Common myeloid progenitor, CD34-positive (primary cell): ENCODE measurements at regions not wholly inside any gene's neighbourhood (a gene's known extent, or its start where the extent isn't known, plus 50 kb on each side); places are given as distances from the start of the nearest gene placed in this dataset.

Experiments
- CTCF ChIA-PET: fragments of 350-600 bp; sonication (Branson Sonifier 250); formaldehyde crosslinking; loops from one replicate; lab custom pipeline; 2021; ENCODE audit warnings: antibody characterized with exemption; lab: Charles Lee
- POLR2A ChIA-PET: fragments of 350-600 bp; sonication (Branson Sonifier 250); formaldehyde crosslinking; loops from one replicate; lab custom pipeline; 2021; ENCODE audit warnings: antibody characterized with exemption; lab: Charles Lee
- DNase-seq, 3 donors: peaks; one replicate each; pipeline versions ENCODE4 v3.0.0 to v3.0.0-alpha.2; 2013
- H3K27ac ChIP-seq, 2 experiments: 1 replicate in 1 of 2; 2 replicates in 1 of 2; pipeline ENCODE4 v1.7.0; 2013; ENCODE audit warnings: inconsistent platforms in 2 of 2, low read length in 2 of 2, mild to moderate bottlenecking in 2 of 2, low read depth in 1 of 2, moderate library complexity in 1 of 2; ENCODE audit not compliant: severe bottlenecking in 2 of 2, insufficient read depth in 1 of 2, poor library complexity in 1 of 2
- H3K27me3 ChIP-seq, 5 experiments: replicated peaks in 2 of 5; 1 replicate in 3 of 5; 2 replicates in 2 of 5; pipeline versions ENCODE4 v1.6.1 to v1.7.0; 2013; ENCODE audit warnings: low read length in 4 of 5, mild to moderate bottlenecking in 2 of 5, moderate library complexity in 2 of 5, inconsistent platforms in 1 of 5; ENCODE audit not compliant: insufficient read depth in 5 of 5, control insufficient read depth in 4 of 5
- H3K36me3 ChIP-seq, 4 experiments: 1 replicate in 2 of 4; 2 replicates in 2 of 4; pipeline versions ENCODE4 v1.6.1 to v1.7.0; 2013; ENCODE audit warnings: low read length in 3 of 4, control low read depth in 1 of 4, mild to moderate bottlenecking in 1 of 4; ENCODE audit not compliant: control insufficient read depth in 4 of 4, insufficient read depth in 4 of 4
- H3K4me1 ChIP-seq, 4 experiments: 1 replicate in 3 of 4; 2 replicates in 1 of 4; pipeline versions ENCODE4 v1.6.1 to v1.7.1; 2013; ENCODE audit warnings: low read length in 3 of 4, mild to moderate bottlenecking in 3 of 4, control low read depth in 1 of 4, inconsistent platforms in 1 of 4, moderate library complexity in 1 of 4; ENCODE audit not compliant: control insufficient read depth in 4 of 4, insufficient read depth in 4 of 4; ENCODE audit errors: control extremely low read depth in 1 of 4
- H3K4me3 ChIP-seq, 7 experiments: 1 replicate in 4 of 7; 2 replicates in 3 of 7; pipeline versions ENCODE4 v1.5.1 to v1.7.0; 2013; ENCODE audit warnings: mild to moderate bottlenecking in 7 of 7, low read length in 6 of 7, moderate library complexity in 6 of 7, inconsistent platforms in 2 of 7, low read depth in 2 of 7, control low read depth in 1 of 7; ENCODE audit not compliant: insufficient read depth in 4 of 7, control insufficient read depth in 1 of 7; ENCODE audit errors: extremely low read depth in 1 of 7
- H3K9me3 ChIP-seq, 5 experiments: 1 replicate in 4 of 5; 2 replicates in 1 of 5; pipeline versions ENCODE4 v1.6.1 to v1.7.1; 2013; ENCODE audit warnings: low read length in 4 of 5, mild to moderate bottlenecking in 2 of 5, inconsistent platforms in 1 of 5, low read depth in 1 of 5, moderate library complexity in 1 of 5; ENCODE audit not compliant: control insufficient read depth in 4 of 5, insufficient read depth in 2 of 5; ENCODE audit errors: control extremely low read depth in 1 of 5
- WGBS: methylation state at CpG from one replicate; pipeline ENCODE4 v1.1.5; 2013; ENCODE audit not compliant: insufficient coverage; 5-methylcytosine and 5-hydroxymethylcytosine counted together

- Histone ChIP-seq H3K27me3 (no peaks in the 10 kb centered on the region), H3K9me3 (no peaks in the 10 kb centered on the region), H3K27ac (no peak overlapping the region), H3K4me3 (no peak overlapping the region), H3K4me1 (no peaks in the 10 kb centered on the region), H3K36me3 (no peaks in the 10 kb centered on the region)
- ChIA-PET CTCF (no interaction called here), POLR2A (no interaction called here)
- no peak for DNase-seq
Measured at GRCh38 chr14:84375235-84375634, 1154.7 kb upstream of the FLRT2 start.

DNA sequence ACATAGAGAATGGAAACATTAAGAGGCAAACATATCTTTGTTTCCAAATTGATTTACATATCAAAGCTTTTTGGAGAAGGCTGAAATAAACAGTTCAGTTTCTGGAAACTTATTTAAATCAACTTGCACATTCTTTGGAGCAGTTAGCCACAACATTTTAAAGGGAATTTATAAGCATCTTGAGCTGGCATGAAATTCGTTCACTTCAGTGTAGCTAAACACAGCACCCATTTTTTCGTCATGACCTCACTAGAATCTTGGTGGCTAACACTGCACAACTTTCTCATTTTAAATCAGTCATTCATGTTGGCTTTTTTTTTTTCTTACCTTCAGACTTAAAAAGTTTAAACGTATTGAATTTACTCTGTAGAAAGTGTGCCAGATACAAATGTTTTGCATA, 1139.9 kb upstream of the FLRT2 start:
- no peak for DNase-seq
- 100% methylated on average over 2 of the region's 3 CpGs for WGBS
- CTCF ChIA-PET, result no interaction called here

GRCh38 chr14:84397631-84398030, 1132.3 kb upstream of the FLRT2 start:
- H3K4me3 ChIP-seq, result no peak overlapping the region
- DNase-seq, result no peak
- 91% methylated on average over 2 of the region's 3 CpGs for WGBS
- H3K4me1 ChIP-seq, result no peaks in the 10 kb centered on the region
- H3K36me3 ChIP-seq, result no peaks in the 10 kb centered on the region
- no peak overlapping the region for H3K27ac ChIP-seq
- peaks cover 0 to 4% (median 0%) of the 10 kb centered on the region in 5 experiments for H3K9me3 ChIP-seq
- H3K27me3 ChIP-seq, result no peaks in the 10 kb centered on the region
- ChIA-PET CTCF (no interaction called here), POLR2A (no interaction called here)

More for the DNA sequence above, 1139.9 kb upstream of the FLRT2 start:
- no peaks in the 10 kb centered on the region for H3K27me3 ChIP-seq
- no peak overlapping the region for H3K27ac ChIP-seq
- H3K4me3 ChIP-seq, result no peak overlapping the region
- no peaks in the 10 kb centered on the region for H3K36me3 ChIP-seq
- POLR2A ChIA-PET, result no interaction called here
- H3K4me1 ChIP-seq, result no peaks in the 10 kb centered on the region
- no peaks in the 10 kb centered on the region for H3K9me3 ChIP-seq

- H3K27me3 ChIP-seq, result no peaks in the 10 kb centered on the region
- CTCF ChIA-PET, result no interaction called here
Measured at GRCh38 chr14:84399296-84399910, 1130.5 kb upstream of the FLRT2 start.

DNA sequence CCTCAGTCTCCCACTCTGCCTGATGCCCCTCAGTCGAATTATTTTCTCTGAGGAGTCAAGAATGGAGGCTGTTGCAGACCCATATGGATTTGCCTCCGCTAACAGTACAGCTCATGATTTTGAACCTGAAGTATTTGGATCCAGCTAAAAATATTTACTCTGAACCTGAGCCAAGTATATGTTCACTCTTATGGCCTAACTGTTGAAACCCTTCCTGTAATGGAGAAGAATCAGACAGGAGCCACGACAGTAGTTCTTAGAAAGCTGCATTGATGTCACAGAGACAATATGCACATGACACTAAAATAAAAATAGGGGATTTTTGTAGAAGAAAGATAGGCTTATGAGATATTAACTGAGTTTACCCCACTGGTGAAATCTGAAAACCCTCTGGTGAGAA, 1128.3 kb upstream of the FLRT2 start:
- Histone ChIP-seq H3K27me3 (no peaks in the 10 kb centered on the region), H3K4me1 (no peaks in the 10 kb centered on the region), H3K36me3 (no peaks in the 10 kb centered on the region), H3K4me3 (no peak overlapping the region), H3K9me3 (peaks cover 0 to 4% (median 2%) of the 10 kb centered on the region in 5 experiments), H3K27ac (no peak overlapping the region)
- no peak for DNase-seq
- ChIA-PET CTCF (no interaction called here), POLR2A (no interaction called here)
- 100% methylated on average over 2 of the region's 3 CpGs for WGBS

More at GRCh38 chr14:84399296-84399910, 1130.5 kb upstream of the FLRT2 start:
- Histone ChIP-seq H3K36me3 (no peaks in the 10 kb centered on the region), H3K4me1 (no peaks in the 10 kb centered on the region), H3K9me3 (peaks cover 0 to 4% (median 2%) of the 10 kb centered on the region in 5 experiments), H3K4me3 (no peak overlapping the region), H3K27ac (no peak overlapping the region)
- DNase-seq, result no peak
- 97% methylated on average over 39 of the region's 62 CpGs for WGBS
- POLR2A ChIA-PET, result no interaction called here

DNA sequence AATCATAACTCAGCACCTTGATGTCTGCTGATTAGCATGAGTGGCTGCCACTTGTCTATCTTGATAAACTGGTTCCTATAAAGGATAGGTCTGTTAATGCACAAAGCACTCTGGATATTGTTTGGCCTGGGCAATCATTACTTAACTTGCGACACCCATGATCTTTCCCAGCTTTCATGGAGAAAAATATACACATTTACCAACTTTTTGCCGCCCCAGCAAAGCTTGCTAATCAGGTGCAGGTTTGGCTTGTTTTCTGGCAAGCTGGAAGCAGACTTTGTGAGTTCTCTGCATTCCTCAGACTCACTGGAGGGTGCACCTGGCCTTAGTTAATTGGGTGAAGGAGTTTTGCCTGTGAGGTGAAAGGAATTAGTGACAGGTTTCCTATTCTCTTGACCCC, 1126.4 kb upstream of the FLRT2 start:
- H3K4me1 ChIP-seq, result no peaks in the 10 kb centered on the region
- CTCF ChIA-PET, result no interaction called here
- H3K36me3 ChIP-seq, result no peaks in the 10 kb centered on the region
- H3K27me3 ChIP-seq, result no peaks in the 10 kb centered on the region
- POLR2A ChIA-PET, result no interaction called here
- H3K4me3 ChIP-seq, result no peak overlapping the region
- H3K27ac ChIP-seq, result no peak overlapping the region
- DNase-seq, result no peak
- WGBS, result no CpG with 5 or more reads among the region's 2 CpGs
- H3K9me3 ChIP-seq, result peaks cover 0 to 4% (median 2%) of the 10 kb centered on the region in 5 experiments

GRCh38 chr14:84404246-84404645, 1125.7 kb upstream of the FLRT2 start:
- H3K27ac ChIP-seq, result no peak overlapping the region
- ChIA-PET CTCF (no interaction called here), POLR2A (no interaction called here)
- no peak overlapping the region for H3K4me3 ChIP-seq
- no peaks in the 10 kb centered on the region for H3K27me3 ChIP-seq
- DNase-seq, result no peak
- H3K36me3 ChIP-seq, result no peaks in the 10 kb centered on the region
- peaks cover 0 to 3% (median 2%) of the 10 kb centered on the region in 5 experiments for H3K9me3 ChIP-seq
- 100% methylated on average over 3 of the region's 3 CpGs for WGBS
- no peaks in the 10 kb centered on the region for H3K4me1 ChIP-seq
